AG08396 (cell line): ENCODE measurements at regions not wholly inside any gene's neighbourhood (a gene's known extent, or its start where the extent isn't known, plus 50 kb on each side); places are given as distances from the start of the nearest gene placed in this dataset.

Experiments
- DNase-seq: peaks from one replicate; pipeline ENCODE4 v3.0.0; 2012; ENCODE audit warnings: low spot score, mixed read lengths

GRCh38 chr6:225907-226306, 66.4 kb upstream of the DUSP22 start:
- no peak for DNase-seq

- DNase-seq, result no peak
Measured at GRCh38 chr6:226516-227073, 65.7 kb upstream of the DUSP22 start.

- no peak for DNase-seq
Measured at GRCh38 chr6:227074-227782, 65.1 kb upstream of the DUSP22 start.

- DNase-seq, result no peak
Measured at GRCh38 chr6:227812-228338, 64.4 kb upstream of the DUSP22 start.

GRCh38 chr6:228881-229651, 63.2 kb upstream of the DUSP22 start:
- no peak for DNase-seq

- no peak for DNase-seq
Measured at GRCh38 chr6:231779-232178, 60.5 kb upstream of the DUSP22 start.

- DNase-seq, result no peak
Measured at GRCh38 chr6:232982-233640, 59.2 kb upstream of the DUSP22 start.

- no peak for DNase-seq
Measured at GRCh38 chr6:234706-235372, 57.4 kb upstream of the DUSP22 start.

GRCh38 chr6:235763-236360, 56.4 kb upstream of the DUSP22 start:
- DNase-seq, result no peak

GRCh38 chr6:236519-236918, 55.8 kb upstream of the DUSP22 start:
- no peak for DNase-seq

- DNase-seq, result no peak
Measured at GRCh38 chr6:240151-240550, 52.1 kb upstream of the DUSP22 start.

GRCh38 chr6:241336-241865, 50.9 kb upstream of the DUSP22 start:
- DNase-seq, result no peak
